H9 (cell line): ENCODE measurements at regions not wholly inside any gene's neighbourhood (a gene's known extent, or its start where the extent isn't known, plus 50 kb on each side); places are given as distances from the start of the nearest gene placed in this dataset.

ENCODE experiments used
- DNase-seq: peaks from one replicate; pipeline ENCODE4 v3.0.0-alpha.2; 2017
- H2AFZ ChIP-seq: one replicate; pipeline ENCODE4 v1.6.1; 2013; ENCODE audit warnings: mild to moderate bottlenecking, low read length, control low read depth, moderate library complexity
- H2AK5ac ChIP-seq: 2 replicates; pipeline ENCODE4 v1.6.1; 2013; ENCODE audit warnings: low read length, control low read depth, mixed read lengths; ENCODE audit not compliant: insufficient read length
- H2BK120ac ChIP-seq: one replicate; pipeline ENCODE4 v1.6.1; 2013; ENCODE audit warnings: low read depth, mild to moderate bottlenecking, low read length, control low read depth, inconsistent platforms; ENCODE audit not compliant: poor library complexity, severe bottlenecking
- H2BK12ac ChIP-seq: 2 replicates; pipeline ENCODE4 v1.6.1; 2013; ENCODE audit warnings: low read length, control low read depth, mixed read lengths, low read depth; ENCODE audit not compliant: insufficient read length
- H2BK15ac ChIP-seq: 2 replicates; pipeline ENCODE4 v1.6.1; 2013; ENCODE audit warnings: low read depth, low read length, control low read depth
- H2BK20ac ChIP-seq: one replicate; pipeline ENCODE4 v1.6.1; 2013; ENCODE audit warnings: low read depth, mild to moderate bottlenecking, low read length, control low read depth, inconsistent platforms; ENCODE audit not compliant: poor library complexity, severe bottlenecking
- H2BK5ac ChIP-seq: 2 replicates; pipeline ENCODE4 v1.6.1; 2013; ENCODE audit warnings: low read length, control low read depth, mixed read lengths; ENCODE audit not compliant: insufficient read length
- H3K14ac ChIP-seq: 2 replicates; pipeline ENCODE4 v1.6.1; 2013; ENCODE audit warnings: low read length, control low read depth; ENCODE audit not compliant: insufficient read depth
- H3K18ac ChIP-seq: 2 replicates; pipeline ENCODE4 v1.6.1; 2013; ENCODE audit warnings: low read depth, mild to moderate bottlenecking, mixed read lengths, low read length, control low read depth; ENCODE audit not compliant: insufficient read length
- H3K23ac ChIP-seq: 2 replicates; pipeline ENCODE4 v1.6.1; 2013; ENCODE audit warnings: low read length, control low read depth, mixed read lengths, low read depth; ENCODE audit not compliant: insufficient read length
- H3K23me2 ChIP-seq: 2 replicates; pipeline ENCODE4 v1.6.1; 2013; ENCODE audit warnings: low read depth, mild to moderate bottlenecking, mixed read lengths, low read length, control low read depth; ENCODE audit not compliant: insufficient read length, poor library complexity, severe bottlenecking
- H3K27ac ChIP-seq: 2 replicates; pipeline ENCODE4 v1.5.1; 2013; ENCODE audit warnings: low read length, control low read depth, mixed read lengths, low read depth; ENCODE audit not compliant: insufficient read length
- H3K27me3 ChIP-seq: 2 replicates; pipeline ENCODE4 v1.6.1; 2013; ENCODE audit warnings: low read length, control low read depth, inconsistent platforms; ENCODE audit not compliant: insufficient read depth
- H3K4ac ChIP-seq: 2 replicates; pipeline ENCODE4 v1.6.1; 2013; ENCODE audit warnings: low read depth, mild to moderate bottlenecking, control low read depth, inconsistent platforms, low read length, moderate library complexity
- H3K4me1 ChIP-seq: 2 replicates; pipeline ENCODE4 v1.6.1; 2013; ENCODE audit warnings: low read length, control low read depth, inconsistent platforms; ENCODE audit not compliant: insufficient read depth
- H3K4me2 ChIP-seq: 2 replicates; pipeline ENCODE4 v1.6.1; 2013; ENCODE audit warnings: low read length, control low read depth, mixed read lengths; ENCODE audit not compliant: insufficient read length, insufficient read depth
- H3K56ac ChIP-seq: 2 replicates; pipeline ENCODE4 v1.6.1; 2013; ENCODE audit warnings: low read depth, mild to moderate bottlenecking, mixed read lengths, low read length, control low read depth; ENCODE audit not compliant: insufficient read length
- H3K79me1 ChIP-seq: 2 replicates; pipeline ENCODE4 v1.6.1; 2013; ENCODE audit warnings: low read depth, mild to moderate bottlenecking, moderate library complexity, low read length, control low read depth, inconsistent platforms; ENCODE audit not compliant: insufficient read depth, poor library complexity, severe bottlenecking
- H3K79me2 ChIP-seq: 2 replicates; pipeline ENCODE4 v1.6.1; 2013; ENCODE audit warnings: low read length, control low read depth, inconsistent platforms; ENCODE audit not compliant: insufficient read depth
- H3K9ac ChIP-seq: 2 replicates; pipeline ENCODE4 v1.6.1; 2013; ENCODE audit warnings: low read length, control low read depth, mixed read lengths; ENCODE audit not compliant: insufficient read length; ENCODE audit errors: extremely low read depth
- H3K9me3 ChIP-seq: one replicate; pipeline ENCODE4 v1.6.1; 2013; ENCODE audit warnings: low read depth, low read length, inconsistent platforms; ENCODE audit not compliant: control insufficient read depth
- H3T11ph ChIP-seq: one replicate; pipeline ENCODE4 v1.6.1; 2013; ENCODE audit warnings: mild to moderate bottlenecking, low read length, control low read depth, inconsistent platforms
- H4K20me1 ChIP-seq: one replicate; pipeline ENCODE4 v1.6.1; 2013; ENCODE audit not compliant: control insufficient read depth, insufficient read length, insufficient read depth
- H4K5ac ChIP-seq: 2 replicates; pipeline ENCODE4 v1.6.1; 2013; ENCODE audit warnings: low read depth, mild to moderate bottlenecking, mixed read lengths, low read length, control low read depth; ENCODE audit not compliant: insufficient read length
- H4K8ac ChIP-seq: replicated peaks from 2 replicates; pipeline ENCODE4 v1.6.1; 2013; ENCODE audit warnings: low read length, control low read depth, mixed read lengths, low read depth; ENCODE audit not compliant: insufficient read length
- H4K91ac ChIP-seq: 2 replicates; pipeline ENCODE4 v1.6.1; 2013; ENCODE audit warnings: low read depth, mild to moderate bottlenecking, moderate library complexity, mixed read lengths, low read length, control low read depth; ENCODE audit not compliant: insufficient read length
- H3K27ac Mint-ChIP-seq, 3 experiments: 2 replicates in 2 of 3; 3 replicates in 1 of 3; pipeline ENCODE4 v1.8.0; 2020 to 2021; ENCODE audit warnings: mixed read lengths in 3 of 3, mild to moderate bottlenecking in 1 of 3, moderate library complexity in 1 of 3
- H3K27me3 Mint-ChIP-seq: 2 replicates; pipeline ENCODE4 v1.8.0; 2021; ENCODE audit warnings: low read depth, mild to moderate bottlenecking, moderate library complexity, mixed read lengths
- H3K36me3 Mint-ChIP-seq, 3 experiments: 2 replicates in 2 of 3; 3 replicates in 1 of 3; pipeline ENCODE4 v1.8.0; 2020 to 2021; ENCODE audit warnings: low read depth in 3 of 3, mixed read lengths in 3 of 3; ENCODE audit not compliant: insufficient read depth in 1 of 3
- H3K4me1 Mint-ChIP-seq, 2 experiments: 2 replicates each; pipeline ENCODE4 v1.8.0; 2020; ENCODE audit warnings: mixed read lengths in 2 of 2
- H3K4me3 Mint-ChIP-seq, 2 experiments: 2 replicates in 1 of 2; 3 replicates in 1 of 2; pipeline ENCODE4 v1.8.0; 2020 to 2021; ENCODE audit warnings: mild to moderate bottlenecking in 2 of 2, mixed read lengths in 2 of 2, moderate library complexity in 1 of 2
- H3K9me3 Mint-ChIP-seq, 2 experiments: 2 replicates in 1 of 2; 3 replicates in 1 of 2; pipeline ENCODE4 v1.8.0; 2020; ENCODE audit warnings: mild to moderate bottlenecking in 2 of 2, mixed read lengths in 2 of 2, moderate library complexity in 1 of 2
- CTCF ChIP-seq: fragments of 200-600 bp; sonication (generic); conservative IDR thresholded peaks from 3 replicates; pipeline ENCODE4 v1.8.0; 2021; ENCODE audit warnings: antibody characterized with exemption, mild to moderate bottlenecking
- WGBS: extraction: QIAGEN DNeasy Blood & Tissue Kit; methylation state at CpG from one replicate; pipeline ENCODE4 v1.1.7; 2013; ENCODE audit warnings: missing lambda C conversion rate, low lambda C conversion rate, mixed read lengths; ENCODE audit not compliant: insufficient read length; ENCODE audit errors: extremely low coverage; 5-methylcytosine and 5-hydroxymethylcytosine counted together

- no CpG with 5 or more reads among the region's 1 CpG for WGBS
- H2BK15ac ChIP-seq: no peak overlapping the region
- H3K4ac ChIP-seq: no peak overlapping the region
- H3K27ac ChIP-seq: no peak overlapping the region
- H3K79me2 ChIP-seq: no peaks in the 10 kb centered on the region
- H3K56ac ChIP-seq: no peak overlapping the region
- H3K14ac ChIP-seq: no peak overlapping the region
- H2BK20ac ChIP-seq: no peak overlapping the region
- no peak overlapping the region for H3K4me3 Mint-ChIP-seq
- no peak overlapping the region for H2BK12ac ChIP-seq
- peaks cover 8 to 10% of the 10 kb centered on the region in 2 experiments for H3K4me1 Mint-ChIP-seq
- no peak overlapping the region for H4K5ac ChIP-seq
- H3K23me2 ChIP-seq: no peaks in the 10 kb centered on the region
- H3K27ac Mint-ChIP-seq: no peak overlapping the region
- no peak overlapping the region for H2BK120ac ChIP-seq
- H3K9me3 Mint-ChIP-seq: no peaks in the 10 kb centered on the region
- no peaks in the 10 kb centered on the region for H3K79me1 ChIP-seq
- H3K4me1 ChIP-seq: 0 out of 2 replicates have a peak, but pooled peaks cover 3% of the 10 kb centered on the region
- H3K23ac ChIP-seq: no peak overlapping the region
- no peak for TF ChIP-seq CTCF
- no peaks in the 10 kb centered on the region for H3K36me3 Mint-ChIP-seq
- H3T11ph ChIP-seq: no peak overlapping the region
- no peak overlapping the region for H3K18ac ChIP-seq
- no peaks in the 10 kb centered on the region for H3K27me3 ChIP-seq
- H3K27me3 Mint-ChIP-seq: no peaks in the 10 kb centered on the region
- no peak overlapping the region for H2AFZ ChIP-seq
- no peak overlapping the region for H3K9ac ChIP-seq
- H4K91ac ChIP-seq: no peak overlapping the region
- H2BK5ac ChIP-seq: no peak overlapping the region
- no peak overlapping the region for H3K4me2 ChIP-seq
- no peak overlapping the region for H4K8ac ChIP-seq
- no peak overlapping the region for H2AK5ac ChIP-seq
- H4K20me1 ChIP-seq: no peaks in the 10 kb centered on the region
- no peaks in the 10 kb centered on the region for H3K9me3 ChIP-seq
- DNase-seq: no peak
Observed at GRCh38 chr4:181877329-181877848, 365.8 kb upstream of the TENM3 start.
